HG02981 (cell line): ENCODE measurements at regions not wholly inside any gene's neighbourhood (a gene's known extent, or its start where the extent isn't known, plus 50 kb on each side); places are given as distances from the start of the nearest gene placed in this dataset.
A peak's percentile ranks its signal among the peaks of the same experiment; 100 is the strongest.
"Not testable (repeated sequence)": the region's sequence is repeated elsewhere in the genome, so short reads cannot be mapped to it uniquely, and the experiment has no call there.

Experiments
- ATAC-seq: cut with Tn5 transposase; IDR thresholded peaks from one replicate; pipeline ENCODE4 v1.9.1; 2021; ENCODE audit warnings: mild to moderate bottlenecking, moderate library complexity; ENCODE audit not compliant: unreplicated experiment

GRCh38 chr2:34161549-34161948 lies 562.5 kb upstream of the FAM98A start:
- ATAC-seq, result no peak

- no peak for ATAC-seq
Measured at GRCh38 chr2:34159901-34160300, 560.8 kb upstream of the FAM98A start.

DNA sequence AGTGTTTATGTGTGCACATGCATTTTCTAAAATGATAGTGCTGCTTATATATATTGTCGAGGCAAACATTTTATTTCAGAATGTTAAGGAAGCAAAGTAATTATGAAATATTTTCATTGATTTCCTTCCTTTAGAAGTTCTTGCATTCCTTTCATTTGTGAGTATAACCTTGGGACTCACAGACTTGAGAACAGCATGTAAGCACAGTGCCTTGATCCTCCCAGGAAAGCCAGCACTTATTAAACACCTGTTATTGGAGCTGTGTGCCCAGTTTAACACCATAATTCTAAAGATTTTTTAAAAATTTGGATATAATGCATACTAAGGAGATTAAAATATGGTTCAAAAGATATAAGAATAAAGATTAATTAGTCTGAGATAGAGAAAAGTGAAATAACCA lies 554.4 kb upstream of the FAM98A start:
- no peak for ATAC-seq

DNA sequence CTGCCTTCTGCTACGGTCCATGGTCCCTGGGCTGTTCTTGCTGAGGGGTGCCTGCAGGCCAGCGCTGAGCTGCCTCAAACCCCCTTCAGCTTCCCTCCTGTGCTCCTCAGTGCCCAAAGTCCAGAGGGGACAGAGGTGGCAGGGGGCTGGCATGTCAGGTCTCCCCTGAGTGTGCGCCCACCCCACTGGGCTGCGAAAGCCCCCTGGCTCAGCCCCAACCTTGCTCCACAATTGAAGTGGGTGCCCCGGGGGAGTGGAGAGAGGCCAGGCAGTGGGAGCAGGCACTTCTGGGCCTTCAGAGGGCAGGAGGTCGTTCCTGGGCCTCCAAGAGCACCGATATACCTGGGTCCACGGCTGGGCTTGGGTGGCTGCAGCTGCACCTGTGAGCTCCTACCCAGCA lies 548.7 kb upstream of the FAM98A start:
- no peak for ATAC-seq

DNA sequence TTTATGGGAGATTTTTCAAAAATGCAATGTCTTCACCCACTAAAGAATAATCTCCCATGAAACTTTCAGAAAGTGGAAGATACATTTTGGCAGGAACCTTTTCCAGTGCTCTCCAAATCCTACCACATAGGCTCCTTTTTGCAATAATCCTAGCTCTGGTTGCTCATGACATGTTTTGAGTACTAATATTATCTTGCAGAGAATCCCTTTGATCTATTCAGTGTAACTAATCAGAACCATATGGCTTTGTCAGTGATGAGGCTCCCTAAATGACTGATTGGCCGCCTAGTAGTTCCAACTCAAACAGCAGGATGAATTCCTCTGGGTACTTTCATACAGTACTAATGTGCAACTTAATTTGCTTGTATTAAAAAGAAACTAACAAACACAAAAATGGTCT lies 544.0 kb upstream of the FAM98A start:
- ATAC-seq, result no peak

DNA sequence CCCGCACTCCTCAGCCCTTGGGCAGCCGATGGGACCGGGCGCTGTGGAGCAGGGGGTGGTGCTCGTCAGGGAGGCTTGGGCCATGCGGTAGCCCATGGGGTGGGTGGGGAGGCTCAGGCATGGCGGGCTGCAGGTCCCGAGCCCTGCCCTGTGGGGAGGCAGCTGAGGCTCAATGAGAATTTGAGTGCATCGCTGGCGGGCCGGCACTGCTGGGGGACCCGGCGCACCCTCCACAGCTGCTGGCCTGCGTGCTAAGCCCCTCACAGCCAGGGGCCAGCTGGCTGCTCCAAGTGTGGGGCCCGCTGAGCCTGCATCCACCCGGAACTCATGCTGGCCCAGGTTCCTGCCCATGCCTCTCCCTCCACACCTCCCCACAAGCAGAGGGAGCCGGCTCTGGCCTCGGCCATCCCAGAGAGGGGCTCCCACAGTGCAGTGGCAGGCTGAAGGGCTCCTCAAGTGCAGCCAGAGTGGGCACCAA lies 543.5 kb upstream of the FAM98A start:
- not testable (repeated sequence) for ATAC-seq

DNA sequence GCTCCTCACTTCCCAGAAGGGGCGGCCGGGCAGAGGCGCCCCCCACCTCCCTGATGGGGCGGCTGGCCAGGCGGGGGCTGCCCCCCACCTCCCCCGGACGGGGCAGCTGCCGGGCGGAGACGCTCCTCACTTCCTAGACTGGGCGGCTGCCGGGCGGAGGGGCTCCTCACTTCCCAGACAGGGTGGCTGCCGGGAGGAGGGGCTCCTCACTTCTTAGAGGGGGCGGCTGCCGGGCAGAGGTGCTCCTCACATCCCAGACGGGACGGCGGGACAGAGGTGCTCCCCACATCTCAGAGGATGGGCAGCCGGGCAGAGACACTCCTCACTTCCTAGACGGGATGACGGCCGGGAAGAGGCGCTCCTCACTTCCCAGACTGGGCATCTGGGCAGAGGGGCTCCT lies 534.0 kb upstream of the FAM98A start:
- not testable (repeated sequence) for ATAC-seq

DNA sequence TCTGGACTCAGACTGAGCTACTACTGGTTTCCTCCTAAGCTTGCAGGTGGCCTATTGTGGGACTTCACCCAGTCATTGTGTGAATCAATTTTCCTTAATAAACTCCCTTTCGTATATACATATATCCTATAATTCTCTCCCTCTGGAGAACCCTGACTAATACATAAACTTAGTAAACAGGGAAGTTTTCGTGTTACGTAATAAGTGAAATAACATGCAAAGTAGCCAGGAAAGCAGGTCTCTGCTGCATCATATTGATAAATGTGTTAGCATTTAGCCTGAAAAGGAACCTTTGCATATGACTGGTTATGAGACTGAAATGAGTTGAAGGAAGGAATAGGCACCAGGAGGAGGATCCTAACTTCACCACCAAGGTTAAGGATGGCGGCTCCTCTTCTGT lies 527.2 kb upstream of the FAM98A start:
- ATAC-seq, result no peak

DNA sequence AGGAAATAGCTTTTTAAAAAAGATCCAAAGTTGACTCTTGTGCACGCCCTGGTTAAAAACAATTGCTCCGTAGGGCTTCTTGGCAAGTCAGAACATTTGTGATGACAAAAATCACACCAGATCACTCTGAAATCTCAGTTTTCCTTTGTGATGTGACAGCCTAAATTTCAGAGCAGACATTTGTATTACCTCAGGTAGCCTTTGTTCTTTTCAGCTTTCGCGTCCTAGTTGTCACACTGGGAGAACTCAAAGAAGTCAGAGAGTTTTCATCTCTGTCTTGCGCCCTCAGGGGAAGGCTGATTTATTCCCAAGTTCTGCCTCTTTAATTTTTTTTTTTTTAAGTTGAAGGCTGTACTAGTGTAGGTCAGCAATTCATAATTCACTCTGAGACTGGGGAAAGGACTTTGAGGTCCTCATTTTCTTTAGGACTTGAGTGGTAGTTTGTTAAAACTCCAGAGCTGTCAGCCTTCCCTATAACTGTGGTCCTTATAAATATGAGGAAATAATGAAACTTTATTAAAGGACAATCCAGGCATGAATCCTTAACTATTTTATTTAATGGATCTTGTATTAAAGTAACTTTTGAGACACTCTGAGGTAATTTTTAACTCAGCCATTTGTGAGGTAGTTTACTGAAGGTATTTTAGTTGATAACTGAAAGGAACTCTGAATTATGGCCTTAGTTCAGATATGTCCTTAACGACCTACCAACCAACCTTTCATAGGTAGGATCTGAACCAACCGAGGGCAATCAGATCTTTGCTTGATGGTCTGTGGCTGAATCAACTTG lies 525.1 kb upstream of the FAM98A start:
- no peak for ATAC-seq

GRCh38 chr2:34121076-34121475 lies 522.0 kb upstream of the FAM98A start:
- ATAC-seq, result no peak

- ATAC-seq, result no peak
Measured at GRCh38 chr2:34115076-34115475, 516.0 kb upstream of the FAM98A start.

- ATAC-seq, result no peak
Measured at GRCh38 chr2:34112161-34112560, 513.1 kb upstream of the FAM98A start.

GRCh38 chr2:34110392-34110791 lies 511.3 kb upstream of the FAM98A start:
- ATAC-seq, result no peak

GRCh38 chr2:34107811-34108210 lies 508.7 kb upstream of the FAM98A start:
- ATAC-seq, result no peak

GRCh38 chr2:34105006-34105767 lies 506.1 kb upstream of the FAM98A start:
- ATAC-seq, result no peak

DNA sequence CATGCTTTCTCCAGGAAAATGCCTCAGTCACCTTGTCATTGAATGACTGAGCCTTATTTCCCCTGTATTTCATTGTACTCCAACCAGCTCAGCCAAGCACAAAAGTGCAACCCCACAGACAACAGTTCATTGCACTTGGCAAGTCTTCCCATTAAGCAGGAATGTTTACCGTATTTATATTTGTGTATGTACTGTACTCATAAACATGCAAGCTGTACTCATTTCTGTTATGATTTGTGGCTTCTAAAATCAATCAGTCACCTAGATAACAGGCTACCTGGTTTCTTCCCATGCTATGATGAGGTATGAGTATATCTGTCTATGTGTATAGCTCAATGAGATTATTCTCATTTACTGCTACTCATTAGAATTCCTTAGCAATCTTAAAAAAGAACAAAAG lies 505.5 kb upstream of the FAM98A start:
- ATAC-seq, result no peak

GRCh38 chr2:34103437-34103836 lies 504.3 kb upstream of the FAM98A start:
- ATAC-seq, result no peak

- ATAC-seq, result no peak
Measured at GRCh38 chr2:34102339-34102738, 503.2 kb upstream of the FAM98A start.

GRCh38 chr2:34099377-34099776 lies 500.3 kb upstream of the FAM98A start:
- ATAC-seq, result no peak

DNA sequence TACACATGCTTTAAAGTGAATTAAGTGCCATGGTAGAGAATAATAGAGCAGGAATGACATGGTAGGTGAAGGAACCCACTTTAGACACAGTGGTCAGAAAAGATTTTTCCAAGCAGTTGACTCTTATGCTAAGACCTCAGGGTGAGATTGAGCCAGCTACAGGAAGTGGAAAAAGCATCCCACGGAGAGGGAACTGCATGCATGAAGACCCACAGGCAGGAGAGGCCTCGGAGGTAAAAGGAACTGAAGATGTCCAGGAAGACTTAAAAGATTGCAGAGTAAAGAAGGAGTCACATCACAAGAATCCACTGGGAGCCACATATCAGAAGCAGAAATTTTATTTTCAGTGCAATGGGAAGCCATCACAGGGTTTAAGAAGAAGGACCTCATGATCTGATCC lies 499.2 kb upstream of the FAM98A start:
- no peak for ATAC-seq

GRCh38 chr2:34096562-34097171 lies 497.6 kb upstream of the FAM98A start:
- peak; percentile 77 for ATAC-seq

DNA sequence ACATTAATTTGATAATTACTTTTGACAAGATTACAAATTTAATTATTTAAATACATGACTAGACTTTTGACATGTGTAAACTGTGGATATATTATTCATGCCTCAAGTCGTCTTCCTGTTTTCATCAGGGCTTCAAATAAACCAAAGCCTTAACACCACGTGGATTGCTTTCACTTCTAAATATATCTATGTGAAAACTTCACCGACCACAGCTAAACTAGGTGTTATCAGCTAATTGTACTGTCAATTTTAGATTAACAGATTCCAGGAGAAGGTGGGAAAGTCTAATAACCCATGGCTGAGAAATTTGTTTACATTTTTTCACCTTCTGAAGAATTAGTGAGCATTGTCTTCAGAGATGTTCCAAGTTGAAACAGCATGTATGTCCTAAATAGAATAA lies 494.7 kb upstream of the FAM98A start:
- ATAC-seq, result no peak
